ENCODE measurements at regions not wholly inside any gene's neighbourhood (a gene's known extent, or its start where the extent isn't known, plus 50 kb on each side); places are given as distances from the start of the nearest gene placed in this dataset.

- no peaks in the 10 kb centered on the region for H3K36me3 ChIP-seq (ENCODE audit: insufficient read depth, low read length)
- H3K27me3 ChIP-seq (ENCODE audit: low read length): no peaks in the 10 kb centered on the region
- no peaks in the 10 kb centered on the region for H3K4me1 ChIP-seq (ENCODE audit: low read length)
- no peak overlapping the region for H3K4me3 ChIP-seq (ENCODE audit: low read length)
- H3K4me2 ChIP-seq (ENCODE audit: low read depth, low read length, poor library complexity, severe bottlenecking): no peak overlapping the region
- H3K79me2 ChIP-seq (ENCODE audit: low read length): no peaks in the 10 kb centered on the region
- no peaks in the 10 kb centered on the region for H3K9me3 ChIP-seq (ENCODE audit: low read length)
- DNase-seq: no peak
- H3K9me2 ChIP-seq (replicated peaks; ENCODE audit: insufficient read depth, low read length): 0 out of 2 replicates have a peak, but pooled peaks cover 3% of the 10 kb centered on the region
- H2AFZ ChIP-seq (ENCODE audit: low read length): no peak overlapping the region
- H3K27ac ChIP-seq (ENCODE audit: low read length): no peak overlapping the region
- H3K9ac ChIP-seq (ENCODE audit: low read length): no peak overlapping the region
- no peaks in the 10 kb centered on the region for H4K20me1 ChIP-seq (ENCODE audit: insufficient read depth, low read depth, low read length)
These were observed 210.8 kb upstream of the PLD5 start for GRCh38 chr1:242735323-242735722.

DNA sequence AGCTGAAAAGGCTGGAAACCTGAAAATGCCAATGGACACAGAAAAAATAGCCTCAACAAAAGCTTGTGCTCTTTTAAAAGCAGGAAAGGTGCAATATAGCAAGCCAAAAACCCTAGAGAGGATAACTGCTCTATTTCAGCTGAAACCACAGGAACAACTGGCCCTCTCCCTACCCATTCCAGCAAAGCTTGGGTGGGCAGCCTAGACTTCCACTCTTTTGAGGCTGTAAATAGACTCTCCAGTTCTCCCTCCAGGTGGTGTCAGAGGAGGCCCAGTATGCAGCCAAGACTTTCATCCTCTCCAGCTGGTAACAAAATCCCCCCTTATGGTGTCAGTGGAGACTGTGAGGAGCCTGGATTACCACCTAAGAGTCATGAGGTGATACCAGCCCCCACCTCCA lies 206.9 kb upstream of the PLD5 start:
- no peaks in the 10 kb centered on the region for H3K4me1 ChIP-seq (ENCODE audit: low read length)
- H3K9me2 ChIP-seq (replicated peaks; ENCODE audit: insufficient read depth, low read length): 0 out of 2 replicates have a peak, but pooled peaks cover 3% of the 10 kb centered on the region
- no peak overlapping the region for H3K27ac ChIP-seq (ENCODE audit: low read length)
- DNase-seq: no peak
- no peaks in the 10 kb centered on the region for H3K79me2 ChIP-seq (ENCODE audit: low read length)
- no peaks in the 10 kb centered on the region for H3K36me3 ChIP-seq (ENCODE audit: insufficient read depth, low read length)
- no peaks in the 10 kb centered on the region for H4K20me1 ChIP-seq (ENCODE audit: insufficient read depth, low read depth, low read length)
- H3K9me3 ChIP-seq (ENCODE audit: low read length): no peaks in the 10 kb centered on the region
- H3K9ac ChIP-seq (ENCODE audit: low read length): no peak overlapping the region
- no peaks in the 10 kb centered on the region for H3K27me3 ChIP-seq (ENCODE audit: low read length)
- no peak overlapping the region for H3K4me2 ChIP-seq (ENCODE audit: low read depth, low read length, poor library complexity, severe bottlenecking)
- H3K4me3 ChIP-seq (ENCODE audit: low read length): no peak overlapping the region
- H2AFZ ChIP-seq (ENCODE audit: low read length): no peak overlapping the region

- DNase-seq: no peak
- no peaks in the 10 kb centered on the region for H3K27me3 ChIP-seq (ENCODE audit: low read length)
- H3K9me2 ChIP-seq (replicated peaks; ENCODE audit: insufficient read depth, low read length): 0 out of 2 replicates have a peak, but pooled peaks cover 3% of the 10 kb centered on the region
- no peaks in the 10 kb centered on the region for H3K9me3 ChIP-seq (ENCODE audit: low read length)
- no peak overlapping the region for H3K4me2 ChIP-seq (ENCODE audit: low read depth, low read length, poor library complexity, severe bottlenecking)
- H3K36me3 ChIP-seq (ENCODE audit: insufficient read depth, low read length): no peaks in the 10 kb centered on the region
- no peaks in the 10 kb centered on the region for H3K79me2 ChIP-seq (ENCODE audit: low read length)
- no peak overlapping the region for H2AFZ ChIP-seq (ENCODE audit: low read length)
- H3K9ac ChIP-seq (ENCODE audit: low read length): no peak overlapping the region
- H3K27ac ChIP-seq (ENCODE audit: low read length): no peak overlapping the region
- no peaks in the 10 kb centered on the region for H4K20me1 ChIP-seq (ENCODE audit: insufficient read depth, low read depth, low read length)
- no peak overlapping the region for H3K4me3 ChIP-seq (ENCODE audit: low read length)
- H3K4me1 ChIP-seq (ENCODE audit: low read length): no peaks in the 10 kb centered on the region
These were observed 204.2 kb upstream of the PLD5 start for GRCh38 chr1:242728696-242729095.

DNA sequence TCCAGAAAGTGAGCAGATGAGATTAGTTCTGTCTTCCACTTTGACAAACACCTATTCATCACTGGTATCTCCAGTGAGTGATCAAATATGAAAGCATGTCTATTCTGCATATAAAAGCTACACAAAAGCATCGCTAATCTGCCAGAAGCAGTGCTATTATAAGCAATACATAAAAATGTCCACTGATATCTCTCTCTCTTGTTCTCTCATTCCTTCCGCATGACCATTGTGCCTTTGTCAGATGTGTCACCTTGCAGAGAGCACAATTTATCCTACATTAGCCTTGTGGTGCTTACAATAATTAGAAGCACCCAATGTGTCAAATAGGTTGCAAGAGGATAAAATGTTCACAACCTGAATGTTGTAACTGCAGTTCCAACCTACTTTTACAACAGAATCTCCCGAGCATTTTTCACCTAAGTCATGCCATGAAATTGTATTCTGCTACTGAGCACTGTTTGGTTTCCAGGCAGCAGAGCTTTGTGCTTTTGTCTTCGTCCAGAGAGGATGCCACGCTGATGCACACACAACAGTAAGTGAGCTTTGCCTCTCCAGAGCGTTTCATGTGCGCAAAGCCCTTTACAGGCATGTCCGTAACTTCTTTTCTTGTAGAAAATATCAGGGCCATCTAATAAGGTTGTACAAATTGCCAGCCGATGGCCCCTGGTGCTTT lies 198.7 kb upstream of the PLD5 start:
- no peak overlapping the region for H3K4me2 ChIP-seq (ENCODE audit: low read depth, low read length, poor library complexity, severe bottlenecking)
- no peak overlapping the region for H3K9ac ChIP-seq (ENCODE audit: low read length)
- H3K27ac ChIP-seq (ENCODE audit: low read length): no peak overlapping the region
- no peak overlapping the region for H2AFZ ChIP-seq (ENCODE audit: low read length)
- no peaks in the 10 kb centered on the region for H3K9me3 ChIP-seq (ENCODE audit: low read length)
- DNase-seq: no peak
- no peaks in the 10 kb centered on the region for H3K36me3 ChIP-seq (ENCODE audit: insufficient read depth, low read length)
- H3K27me3 ChIP-seq (ENCODE audit: low read length): no peaks in the 10 kb centered on the region
- H3K9me2 ChIP-seq (replicated peaks; ENCODE audit: insufficient read depth, low read length): no peaks in the 10 kb centered on the region
- no peaks in the 10 kb centered on the region for H3K4me1 ChIP-seq (ENCODE audit: low read length)
- no peak overlapping the region for H3K4me3 ChIP-seq (ENCODE audit: low read length)
- no peaks in the 10 kb centered on the region for H3K79me2 ChIP-seq (ENCODE audit: low read length)
- no peaks in the 10 kb centered on the region for H4K20me1 ChIP-seq (ENCODE audit: insufficient read depth, low read depth, low read length)

GRCh38 chr1:242718967-242719366 lies 194.5 kb upstream of the PLD5 start:
- Histone ChIP-seq H2AFZ (ENCODE audit: low read length) (no peak overlapping the region), H3K4me3 (ENCODE audit: low read length) (no peak overlapping the region), H3K9ac (ENCODE audit: low read length) (no peak overlapping the region), H3K4me1 (ENCODE audit: low read length) (no peaks in the 10 kb centered on the region), H3K9me3 (ENCODE audit: low read length) (no peaks in the 10 kb centered on the region), H4K20me1 (ENCODE audit: insufficient read depth, low read depth, low read length) (no peaks in the 10 kb centered on the region), H3K36me3 (ENCODE audit: insufficient read depth, low read length) (no peaks in the 10 kb centered on the region), H3K9me2 (replicated peaks; ENCODE audit: insufficient read depth, low read length) (no peaks in the 10 kb centered on the region), H3K79me2 (ENCODE audit: low read length) (no peaks in the 10 kb centered on the region), H3K27ac (ENCODE audit: low read length) (no peak overlapping the region), H3K27me3 (ENCODE audit: low read length) (no peaks in the 10 kb centered on the region), H3K4me2 (ENCODE audit: low read depth, low read length, poor library complexity, severe bottlenecking) (no peak overlapping the region)
- no peak for DNase-seq

DNA sequence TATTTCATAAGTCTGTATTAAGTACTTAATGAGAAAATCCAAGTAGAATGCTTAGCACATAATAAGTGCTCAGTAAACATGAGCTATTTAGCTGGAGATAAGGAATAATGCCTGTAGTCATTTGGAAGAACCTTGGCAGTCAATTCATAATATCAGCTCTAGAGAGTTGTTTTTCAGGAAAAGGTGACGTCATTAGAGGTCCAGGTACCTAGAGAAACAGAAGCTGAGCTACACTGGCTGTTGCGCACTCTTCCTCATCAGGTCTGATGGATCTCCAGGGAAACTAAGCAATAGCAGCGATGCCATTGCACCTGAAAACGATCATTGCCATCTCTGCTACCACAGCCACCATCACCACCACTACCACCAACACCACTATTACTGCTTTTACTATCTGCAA lies 187.8 kb upstream of the PLD5 start:
- Histone ChIP-seq H3K9me2 (replicated peaks; ENCODE audit: insufficient read depth, low read length) (no peaks in the 10 kb centered on the region), H3K27me3 (ENCODE audit: low read length) (no peaks in the 10 kb centered on the region), H3K4me3 (ENCODE audit: low read length) (no peak overlapping the region), H3K9ac (ENCODE audit: low read length) (no peak overlapping the region), H3K27ac (ENCODE audit: low read length) (no peak overlapping the region), H3K36me3 (ENCODE audit: insufficient read depth, low read length) (no peaks in the 10 kb centered on the region), H3K4me1 (ENCODE audit: low read length) (no peaks in the 10 kb centered on the region), H3K9me3 (ENCODE audit: low read length) (no peaks in the 10 kb centered on the region), H2AFZ (ENCODE audit: low read length) (no peak overlapping the region), H4K20me1 (ENCODE audit: insufficient read depth, low read depth, low read length) (no peaks in the 10 kb centered on the region), H3K4me2 (ENCODE audit: low read depth, low read length, poor library complexity, severe bottlenecking) (no peak overlapping the region), H3K79me2 (ENCODE audit: low read length) (no peaks in the 10 kb centered on the region)
- DNase-seq: no peak

GRCh38 chr1:242710847-242711246 lies 186.3 kb upstream of the PLD5 start:
- no peak overlapping the region for H3K4me2 ChIP-seq (ENCODE audit: low read depth, low read length, poor library complexity, severe bottlenecking)
- no peaks in the 10 kb centered on the region for H3K36me3 ChIP-seq (ENCODE audit: insufficient read depth, low read length)
- H3K4me1 ChIP-seq (ENCODE audit: low read length): no peaks in the 10 kb centered on the region
- H3K9me3 ChIP-seq (ENCODE audit: low read length): no peaks in the 10 kb centered on the region
- no peaks in the 10 kb centered on the region for H3K9me2 ChIP-seq (replicated peaks; ENCODE audit: insufficient read depth, low read length)
- H3K9ac ChIP-seq (ENCODE audit: low read length): no peak overlapping the region
- no peaks in the 10 kb centered on the region for H4K20me1 ChIP-seq (ENCODE audit: insufficient read depth, low read depth, low read length)
- no peaks in the 10 kb centered on the region for H3K79me2 ChIP-seq (ENCODE audit: low read length)
- no peaks in the 10 kb centered on the region for H3K27me3 ChIP-seq (ENCODE audit: low read length)
- DNase-seq: no peak
- no peak overlapping the region for H3K27ac ChIP-seq (ENCODE audit: low read length)
- H3K4me3 ChIP-seq (ENCODE audit: low read length): no peak overlapping the region
- H2AFZ ChIP-seq (ENCODE audit: low read length): no peak overlapping the region

GRCh38 chr1:242710286-242710685 lies 185.8 kb upstream of the PLD5 start:
- no peak overlapping the region for H3K4me3 ChIP-seq (ENCODE audit: low read length)
- H3K4me2 ChIP-seq (ENCODE audit: low read depth, low read length, poor library complexity, severe bottlenecking): no peak overlapping the region
- no peaks in the 10 kb centered on the region for H3K9me3 ChIP-seq (ENCODE audit: low read length)
- H3K36me3 ChIP-seq (ENCODE audit: insufficient read depth, low read length): no peaks in the 10 kb centered on the region
- H3K9me2 ChIP-seq (replicated peaks; ENCODE audit: insufficient read depth, low read length): no peaks in the 10 kb centered on the region
- H3K27ac ChIP-seq (ENCODE audit: low read length): no peak overlapping the region
- DNase-seq: no peak
- H3K4me1 ChIP-seq (ENCODE audit: low read length): no peaks in the 10 kb centered on the region
- H3K79me2 ChIP-seq (ENCODE audit: low read length): no peaks in the 10 kb centered on the region
- no peaks in the 10 kb centered on the region for H4K20me1 ChIP-seq (ENCODE audit: insufficient read depth, low read depth, low read length)
- no peaks in the 10 kb centered on the region for H3K27me3 ChIP-seq (ENCODE audit: low read length)
- no peak overlapping the region for H2AFZ ChIP-seq (ENCODE audit: low read length)
- H3K9ac ChIP-seq (ENCODE audit: low read length): no peak overlapping the region

Measured in Karpas-422 (cell line).